VCaP (cell line): ENCODE measurements at regions not wholly inside any gene's neighbourhood (a gene's known extent, or its start where the extent isn't known, plus 50 kb on each side); places are given as distances from the start of the nearest gene placed in this dataset.

Source experiments
- H3K27ac ChIP-seq: fragments of 450-650 bp; 2 replicates; pipeline ENCODE4 v1.5.1; 2017
- CTCF ChIP-seq: fragments of 450-650 bp; conservative IDR thresholded peaks from 2 replicates; pipeline ENCODE4 v1.5.1; 2017; ENCODE audit warnings: mild to moderate bottlenecking, moderate library complexity

- TF ChIP-seq CTCF = no peak
- no peak overlapping the region for H3K27ac ChIP-seq
Measured at GRCh38 chr2:2743164-2743571, 412.1 kb upstream of the MYT1L start.

- H3K27ac ChIP-seq = no peak overlapping the region
- no peak for TF ChIP-seq CTCF
Measured at GRCh38 chr2:2742726-2743125, 411.7 kb upstream of the MYT1L start.

GRCh38 chr2:2740238-2740775 lies 409.2 kb upstream of the MYT1L start:
- H3K27ac ChIP-seq = no peak overlapping the region
- no peak for TF ChIP-seq CTCF

GRCh38 chr2:2739231-2739795 lies 408.2 kb upstream of the MYT1L start:
- no peak for TF ChIP-seq CTCF
- no peak overlapping the region for H3K27ac ChIP-seq

GRCh38 chr2:2738684-2739083 lies 407.6 kb upstream of the MYT1L start:
- no peak for TF ChIP-seq CTCF

GRCh38 chr2:2738276-2738675 lies 407.2 kb upstream of the MYT1L start:
- H3K27ac ChIP-seq = no peak overlapping the region
- TF ChIP-seq CTCF = no peak

More at GRCh38 chr2:2738684-2739083, 407.6 kb upstream of the MYT1L start:
- H3K27ac ChIP-seq = no peak overlapping the region

- no peak overlapping the region for H3K27ac ChIP-seq
- no peak for TF ChIP-seq CTCF
Measured at GRCh38 chr2:2735041-2735440, 404.0 kb upstream of the MYT1L start.
